GM10248 (cell line): ENCODE measurements at regions not wholly inside any gene's neighbourhood (a gene's known extent, or its start where the extent isn't known, plus 50 kb on each side); places are given as distances from the start of the nearest gene placed in this dataset.

Experiments used
- CTCF ChIA-PET: fragments of 300-600 bp; sonication (Branson Sonifier 250); formaldehyde crosslinking; extraction: SDS; loops from one replicate; lab custom pipeline; 2021; ENCODE audit warnings: antibody characterized with exemption; lab: Yijun Ruan, JAX
- POLR2A ChIA-PET: fragments of 350-650 bp; sonication (Branson Sonifier 250); formaldehyde crosslinking; extraction: SDS; loops from one replicate; lab custom pipeline; 2020; ENCODE audit warnings: antibody characterized with exemption; lab: Yijun Ruan, JAX
- DNase-seq: peaks from one replicate; pipeline ENCODE4 v3.0.0; 2012; ENCODE audit errors: extremely low spot score
- TF ChIP-seq, protein P1 (sequence below): IDR thresholded peaks from 2 replicates; pipeline ENCODE4 v1.5.1; 2012; ENCODE audit warnings: mild to moderate bottlenecking, low read depth; ENCODE audit errors: extremely low read depth, missing control alignments, control extremely low read depth

GRCh38 chr2:153005071-153005730 is 286.8 kb downstream of the ARL6IP6 start:
- no peak for DNase-seq
- ChIA-PET CTCF (interaction anchor here (2.1 kb wide), 1 partner anchor 79 kb away, joined by 5 read pairs; no protein-coding TSS in a partner anchor), POLR2A (no interaction called here)
- TF ChIP-seq, protein P1, sequence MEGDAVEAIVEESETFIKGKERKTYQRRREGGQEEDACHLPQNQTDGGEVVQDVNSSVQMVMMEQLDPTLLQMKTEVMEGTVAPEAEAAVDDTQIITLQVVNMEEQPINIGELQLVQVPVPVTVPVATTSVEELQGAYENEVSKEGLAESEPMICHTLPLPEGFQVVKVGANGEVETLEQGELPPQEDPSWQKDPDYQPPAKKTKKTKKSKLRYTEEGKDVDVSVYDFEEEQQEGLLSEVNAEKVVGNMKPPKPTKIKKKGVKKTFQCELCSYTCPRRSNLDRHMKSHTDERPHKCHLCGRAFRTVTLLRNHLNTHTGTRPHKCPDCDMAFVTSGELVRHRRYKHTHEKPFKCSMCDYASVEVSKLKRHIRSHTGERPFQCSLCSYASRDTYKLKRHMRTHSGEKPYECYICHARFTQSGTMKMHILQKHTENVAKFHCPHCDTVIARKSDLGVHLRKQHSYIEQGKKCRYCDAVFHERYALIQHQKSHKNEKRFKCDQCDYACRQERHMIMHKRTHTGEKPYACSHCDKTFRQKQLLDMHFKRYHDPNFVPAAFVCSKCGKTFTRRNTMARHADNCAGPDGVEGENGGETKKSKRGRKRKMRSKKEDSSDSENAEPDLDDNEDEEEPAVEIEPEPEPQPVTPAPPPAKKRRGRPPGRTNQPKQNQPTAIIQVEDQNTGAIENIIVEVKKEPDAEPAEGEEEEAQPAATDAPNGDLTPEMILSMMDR, result no peak

GRCh38 chr2:153004627-153005026 is 286.2 kb downstream of the ARL6IP6 start:
- TF ChIP-seq, protein P1, result no peak
- ChIA-PET POLR2A (no interaction called here), CTCF (interaction anchor here (2.1 kb wide), 1 partner anchor 79 kb away, joined by 5 read pairs; no protein-coding TSS in a partner anchor)
- DNase-seq, result no peak

DNA sequence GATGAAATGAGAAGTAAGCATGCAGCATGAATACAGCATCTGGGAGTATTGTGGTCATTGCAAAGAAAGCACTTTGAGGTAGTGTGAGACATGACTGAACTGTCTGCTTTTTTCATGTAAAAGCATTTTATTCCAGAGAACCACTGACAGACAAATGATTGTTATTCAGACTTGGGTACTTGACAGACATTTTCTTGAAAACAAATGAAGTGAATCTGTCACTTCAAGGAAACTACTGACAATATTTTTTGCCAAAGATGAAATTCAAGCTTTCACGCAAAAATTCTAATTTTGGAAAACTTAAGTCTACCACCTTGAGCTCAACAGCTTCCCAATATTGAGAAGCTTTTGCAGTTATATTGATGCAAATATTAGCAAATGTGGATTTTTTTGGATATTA is 255.7 kb downstream of the ARL6IP6 start:
- no peak for DNase-seq
- ChIA-PET POLR2A (no interaction called here), CTCF (interaction anchor here (0.7 kb wide), 1 partner anchor 11 kb away, joined by 3 read pairs; no protein-coding TSS in a partner anchor)
- TF ChIP-seq, protein P1, result no peak

GRCh38 chr2:152971685-152972084 is 253.3 kb downstream of the ARL6IP6 start:
- CTCF ChIA-PET, result no interaction called here
- TF ChIP-seq, protein P1, result no peak
- no peak for DNase-seq
- POLR2A ChIA-PET, result no interaction called here

DNA sequence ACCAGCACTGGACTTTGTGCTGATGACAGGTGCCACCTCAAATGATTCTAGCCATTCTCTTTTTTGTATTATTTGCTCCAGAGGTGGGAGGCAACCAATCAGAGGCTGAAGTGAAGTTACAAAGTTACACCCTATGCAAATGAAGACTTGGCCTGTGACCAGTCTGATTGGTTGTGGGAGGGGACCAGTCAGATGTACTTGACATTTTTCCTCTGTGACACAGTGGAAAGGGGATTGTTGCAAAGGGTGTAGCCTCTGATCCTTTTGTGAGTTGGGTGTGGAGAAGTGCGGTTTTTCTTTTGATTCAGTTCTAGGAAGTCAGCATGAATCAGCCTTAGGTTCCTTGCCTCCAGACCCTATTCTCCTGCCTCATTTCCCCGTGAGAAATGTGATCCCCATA is 244.0 kb downstream of the ARL6IP6 start:
- TF ChIP-seq, protein P1, result no peak
- DNase-seq, result no peak
- ChIA-PET CTCF (interaction anchor here (1.0 kb wide), 1 partner anchor 37 kb away, joined by 4 read pairs; no protein-coding TSS in a partner anchor), POLR2A (no interaction called here)

GRCh38 chr2:152961351-152961750 is 242.9 kb downstream of the ARL6IP6 start:
- TF ChIP-seq, protein P1, result no peak
- CTCF ChIA-PET, result interaction anchor here (1.0 to 1.5 kb wide), 3 partner anchors 10 to 36 kb away, joined by 3 to 5 read pairs (median 3); no protein-coding TSS in a partner anchor
- DNase-seq, result no peak
- POLR2A ChIA-PET, result no interaction called here
